HCT116 (cell line): ENCODE measurements at regions not wholly inside any gene's neighbourhood (a gene's known extent, or its start where the extent isn't known, plus 50 kb on each side); places are given as distances from the start of the nearest gene placed in this dataset.

ENCODE experiments used
- ATAC-seq: fragments of 200-7000 bp; cut with Tn5 transposase; 2 replicates; pipeline ENCODE4 v1.9.1; 2020; ENCODE audit warnings: mild to moderate bottlenecking, moderate library complexity
- BruUV-seq: library from RNA; stranded (reverse); fragments of 400-500 nt; replicated peaks from 2 replicates; lab custom pipeline; 2021; lab: Mats Ljungman, UMichigan
- CTCF ChIA-PET: fragments of 300-600 bp; sonication (Branson Sonifier 250); formaldehyde crosslinking; loops from one replicate; lab custom pipeline; 2021; ENCODE audit warnings: antibody characterized with exemption; lab: Charles Lee
- POLR2A ChIA-PET: fragments of 300-600, 350-600 bp; sonication (Branson Sonifier 250); formaldehyde crosslinking; loops from one replicate; lab custom pipeline; 2021; ENCODE audit warnings: antibody characterized with exemption; lab: Charles Lee
- RAD21 ChIA-PET, 2 experiments: fragments of 300-600 bp; sonication (Branson Sonifier 250); formaldehyde crosslinking; loops; one replicate each; lab custom pipeline; 2023; ENCODE audit warnings: low total read pairs in 2 of 2; ENCODE audit not compliant: uncharacterized antibody in 2 of 2, unreplicated experiment in 2 of 2, low non-redundant PET in 1 of 2; lab: Charles Lee
- DNase-seq: peaks from one replicate; pipeline ENCODE4 v3.0.0-alpha.2; 2010; ENCODE audit warnings: low read depth, low spot score
- H2AFZ ChIP-seq: fragments of 200-600 bp; shearing (Covaris generic), sonication (generic); 2 replicates; pipeline ENCODE4 v1.6.1; 2017; ENCODE audit warnings: low read depth, mixed run types, mixed read lengths, antibody characterized with exemption, low read length; ENCODE audit not compliant: poor library complexity, severe bottlenecking
- H3K27ac ChIP-seq: 2 replicates; pipeline ENCODE4 v1.5.1; 2012; ENCODE audit warnings: low read depth, low read length
- H3K27me3 ChIP-seq: fragments of 200-600 bp; sonication (generic); 2 replicates; pipeline ENCODE4 v1.6.1; 2016; ENCODE audit warnings: mixed run types, low read length, mixed read lengths; ENCODE audit not compliant: insufficient read depth
- H3K36me3 ChIP-seq, 2 experiments: fragments of 200-500 bp in 1 of 2; fragments of 200-600 bp in 1 of 2; sonication (Bioruptor generic) in 1 of 2; sonication (generic) in 1 of 2; 2 replicates each; pipeline versions ENCODE4 v1.5.1 to v1.6.1; 2014 to 2016; ENCODE audit warnings: low read length in 2 of 2, inconsistent platforms in 1 of 2, mixed read lengths in 1 of 2, mixed run types in 1 of 2; ENCODE audit not compliant: insufficient read depth in 2 of 2, control insufficient read depth in 1 of 2
- H3K4me1 ChIP-seq, 2 experiments: fragments of 200-600 bp in 1 of 2; sonication (generic) in 1 of 2; 2 replicates each; pipeline versions ENCODE4 v1.5.1 to v1.6.1; 2012 to 2017; ENCODE audit warnings: low read length in 2 of 2, inconsistent platforms in 1 of 2, mild to moderate bottlenecking in 1 of 2, mixed read lengths in 1 of 2, mixed run types in 1 of 2, moderate library complexity in 1 of 2; ENCODE audit not compliant: insufficient read depth in 2 of 2, control insufficient read depth in 1 of 2
- H3K4me2 ChIP-seq: fragments of 200-600 bp; sonication (generic); 2 replicates; pipeline ENCODE4 v1.6.1; 2017; ENCODE audit warnings: mixed run types, low read length, mixed read lengths
- H3K4me3 ChIP-seq, 2 experiments: fragments of 200-600 bp in 1 of 2; sonication (generic) in 1 of 2; replicated peaks in 1 of 2; 2 replicates each; pipeline ENCODE4 v1.5.1; 2011 to 2016; ENCODE audit warnings: low read length in 2 of 2, control low read depth in 1 of 2, low read depth in 1 of 2, mild to moderate bottlenecking in 1 of 2, mixed read lengths in 1 of 2, mixed run types in 1 of 2
- H3K79me2 ChIP-seq: fragments of 200-600 bp; sonication (generic); 2 replicates; pipeline ENCODE4 v1.6.1; 2017; ENCODE audit warnings: mild to moderate bottlenecking, mixed run types, low read length, moderate library complexity, mixed read lengths; ENCODE audit not compliant: insufficient read depth
- H3K9ac ChIP-seq: fragments of 200-600 bp; sonication (generic); 2 replicates; pipeline ENCODE4 v1.6.1; 2016; ENCODE audit warnings: low read length, mixed read lengths
- H3K9me2 ChIP-seq: fragments of 200-600 bp; sonication (generic), shearing (Covaris generic); 2 replicates; pipeline ENCODE4 v1.6.1; 2017; ENCODE audit warnings: mixed run types, mild to moderate bottlenecking, moderate library complexity; ENCODE audit not compliant: insufficient read depth
- H3K9me3 ChIP-seq, 2 experiments: fragments of 200-500 bp in 1 of 2; fragments of 200-600 bp in 1 of 2; sonication (Bioruptor generic) in 1 of 2; sonication (generic) in 1 of 2; 2 replicates each; pipeline ENCODE4 v1.6.1; 2014 to 2017; ENCODE audit warnings: low read length in 2 of 2, mixed read lengths in 2 of 2, inconsistent platforms in 1 of 2, low read depth in 1 of 2, mild to moderate bottlenecking in 1 of 2, mixed run types in 1 of 2, moderate library complexity in 1 of 2; ENCODE audit not compliant: control insufficient read depth in 1 of 2, insufficient read depth in 1 of 2
- H4K20me1 ChIP-seq: fragments of 200-600 bp; sonication (generic), shearing (Covaris generic); 2 replicates; pipeline ENCODE4 v1.6.1; 2017; ENCODE audit warnings: mixed run types, mild to moderate bottlenecking, moderate library complexity; ENCODE audit not compliant: insufficient read depth
- CEBPB ChIP-seq: IDR thresholded peaks from 2 replicates; pipeline ENCODE4 v1.6.1; 2012; ENCODE audit warnings: low read depth
- EZH2phosphoT487 ChIP-seq: fragments of 200-600 bp; IDR thresholded peaks from 2 replicates; pipeline ENCODE4 v1.6.1; 2018; ENCODE audit warnings: antibody characterized with exemption, borderline replicate concordance
- FOSL1 ChIP-seq: IDR thresholded peaks from 2 replicates; pipeline ENCODE4 v1.6.1; 2012; ENCODE audit warnings: low read depth
- POLR2A ChIP-seq: IDR thresholded peaks from 2 replicates; pipeline ENCODE4 v1.7.0; 2011; ENCODE audit warnings: borderline replicate concordance; ENCODE audit not compliant: insufficient read depth, insufficient read length; ENCODE audit errors: extremely low read depth
- POLR2AphosphoS5 ChIP-seq: IDR thresholded peaks from 2 replicates; pipeline ENCODE4 v1.6.1; 2011; ENCODE audit warnings: mild to moderate bottlenecking, low read depth, low read length, moderate library complexity
- RAD21 ChIP-seq: IDR thresholded peaks from 2 replicates; pipeline ENCODE4 v1.6.1; 2012; ENCODE audit warnings: low read depth, mild to moderate bottlenecking
- SIN3A ChIP-seq: IDR thresholded peaks from 2 replicates; pipeline ENCODE4 v1.6.1; 2012; ENCODE audit warnings: low read depth
- SP1 ChIP-seq: IDR thresholded peaks from 2 replicates; pipeline ENCODE4 v1.6.1; 2012; ENCODE audit warnings: low read depth
- SRF ChIP-seq: IDR thresholded peaks from 2 replicates; pipeline ENCODE4 v1.6.1; 2012; ENCODE audit warnings: low read depth
- YY1 ChIP-seq: IDR thresholded peaks from 2 replicates; pipeline ENCODE4 v1.6.1; 2011; ENCODE audit warnings: low read length, low read depth, moderate library complexity, mild to moderate bottlenecking; ENCODE audit not compliant: insufficient replicate concordance; ENCODE audit errors: extremely low read depth
- ZFX ChIP-seq: fragments of 450-650 bp; IDR thresholded peaks from 2 replicates; pipeline ENCODE4 v1.6.1; 2017
- ZNF274 ChIP-seq: fragments of 200-500 bp; sonication (Bioruptor generic); IDR thresholded peaks from 2 replicates; pipeline ENCODE4 v1.6.1; 2014; ENCODE audit warnings: mild to moderate bottlenecking, low read depth, low read length, inconsistent platforms
- intact Hi-C: fragments of 100-400 bp; cut with micrococcal nuclease; formaldehyde crosslinking; loops from 2 replicates; pipeline ENCODE4 v1.10.0; 2022
- TF ChIP-seq, protein P1 (sequence below): IDR thresholded peaks from 2 replicates; pipeline ENCODE4 v1.6.1; 2011; ENCODE audit warnings: mild to moderate bottlenecking, low read length, moderate library complexity; ENCODE audit not compliant: insufficient replicate concordance; ENCODE audit errors: extremely low read depth
- TF ChIP-seq, protein P2 (sequence below): IDR thresholded peaks from 2 replicates; pipeline ENCODE4 v1.6.1; 2012; ENCODE audit warnings: low read depth
- TF ChIP-seq, protein P3 (sequence below): IDR thresholded peaks from 2 replicates; pipeline ENCODE4 v1.6.1; 2012
- TF ChIP-seq, protein P4 (sequence below): IDR thresholded peaks from 2 replicates; pipeline ENCODE4 v1.6.1; 2012

DNA sequence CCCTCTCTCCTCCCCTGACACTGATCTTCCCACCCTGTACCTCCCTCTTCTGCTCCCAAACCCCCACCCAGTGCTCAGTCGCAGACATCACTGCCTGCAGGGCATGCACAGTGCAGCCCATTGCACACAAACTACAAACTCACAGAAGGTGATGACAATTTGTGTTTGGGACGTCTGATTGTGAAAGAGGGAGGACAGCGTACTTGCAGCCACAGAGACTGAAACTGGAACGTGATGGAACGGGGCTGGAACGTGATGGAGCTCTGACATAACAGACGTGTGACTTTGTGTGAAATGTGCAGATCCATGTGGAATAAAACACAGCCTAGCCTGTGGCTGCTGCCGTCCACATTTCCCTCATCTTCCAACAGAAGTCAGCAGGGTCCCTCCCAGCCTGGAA, 57.3 kb upstream of the CEACAM8 start:
- Histone ChIP-seq H3K4me3 (no peak overlapping the region), H3K4me1 (no peaks in the 10 kb centered on the region), H2AFZ (no peak overlapping the region), H3K36me3 (no peaks in the 10 kb centered on the region), H3K4me2 (no peak overlapping the region), H3K9me3 (no peaks in the 10 kb centered on the region), H3K9me2 (no peaks in the 10 kb centered on the region), H3K79me2 (no peaks in the 10 kb centered on the region), H4K20me1 (no peaks in the 10 kb centered on the region), H3K9ac (no peak overlapping the region), H3K27ac (no peak overlapping the region), H3K27me3 (no peaks in the 10 kb centered on the region; the same call in 1 of the 2 replicates)
- CTCF ChIA-PET: no interaction called here
- RAD21 ChIA-PET: no interaction called here
- DNase-seq (no peak), ATAC-seq (no peak)
- intact Hi-C loops: no loop called here
- POLR2A ChIA-PET: no interaction called here
- no peak for TF ChIP-seq POLR2AphosphoS5
- no peak for TF ChIP-seq ZNF274
- TF ChIP-seq, protein P1, sequence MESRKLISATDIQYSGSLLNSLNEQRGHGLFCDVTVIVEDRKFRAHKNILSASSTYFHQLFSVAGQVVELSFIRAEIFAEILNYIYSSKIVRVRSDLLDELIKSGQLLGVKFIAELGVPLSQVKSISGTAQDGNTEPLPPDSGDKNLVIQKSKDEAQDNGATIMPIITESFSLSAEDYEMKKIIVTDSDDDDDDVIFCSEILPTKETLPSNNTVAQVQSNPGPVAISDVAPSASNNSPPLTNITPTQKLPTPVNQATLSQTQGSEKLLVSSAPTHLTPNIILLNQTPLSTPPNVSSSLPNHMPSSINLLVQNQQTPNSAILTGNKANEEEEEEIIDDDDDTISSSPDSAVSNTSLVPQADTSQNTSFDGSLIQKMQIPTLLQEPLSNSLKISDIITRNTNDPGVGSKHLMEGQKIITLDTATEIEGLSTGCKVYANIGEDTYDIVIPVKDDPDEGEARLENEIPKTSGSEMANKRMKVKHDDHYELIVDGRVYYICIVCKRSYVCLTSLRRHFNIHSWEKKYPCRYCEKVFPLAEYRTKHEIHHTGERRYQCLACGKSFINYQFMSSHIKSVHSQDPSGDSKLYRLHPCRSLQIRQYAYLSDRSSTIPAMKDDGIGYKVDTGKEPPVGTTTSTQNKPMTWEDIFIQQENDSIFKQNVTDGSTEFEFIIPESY: no peak
- TF ChIP-seq ZFX: no peak
- TF ChIP-seq, protein P2, sequence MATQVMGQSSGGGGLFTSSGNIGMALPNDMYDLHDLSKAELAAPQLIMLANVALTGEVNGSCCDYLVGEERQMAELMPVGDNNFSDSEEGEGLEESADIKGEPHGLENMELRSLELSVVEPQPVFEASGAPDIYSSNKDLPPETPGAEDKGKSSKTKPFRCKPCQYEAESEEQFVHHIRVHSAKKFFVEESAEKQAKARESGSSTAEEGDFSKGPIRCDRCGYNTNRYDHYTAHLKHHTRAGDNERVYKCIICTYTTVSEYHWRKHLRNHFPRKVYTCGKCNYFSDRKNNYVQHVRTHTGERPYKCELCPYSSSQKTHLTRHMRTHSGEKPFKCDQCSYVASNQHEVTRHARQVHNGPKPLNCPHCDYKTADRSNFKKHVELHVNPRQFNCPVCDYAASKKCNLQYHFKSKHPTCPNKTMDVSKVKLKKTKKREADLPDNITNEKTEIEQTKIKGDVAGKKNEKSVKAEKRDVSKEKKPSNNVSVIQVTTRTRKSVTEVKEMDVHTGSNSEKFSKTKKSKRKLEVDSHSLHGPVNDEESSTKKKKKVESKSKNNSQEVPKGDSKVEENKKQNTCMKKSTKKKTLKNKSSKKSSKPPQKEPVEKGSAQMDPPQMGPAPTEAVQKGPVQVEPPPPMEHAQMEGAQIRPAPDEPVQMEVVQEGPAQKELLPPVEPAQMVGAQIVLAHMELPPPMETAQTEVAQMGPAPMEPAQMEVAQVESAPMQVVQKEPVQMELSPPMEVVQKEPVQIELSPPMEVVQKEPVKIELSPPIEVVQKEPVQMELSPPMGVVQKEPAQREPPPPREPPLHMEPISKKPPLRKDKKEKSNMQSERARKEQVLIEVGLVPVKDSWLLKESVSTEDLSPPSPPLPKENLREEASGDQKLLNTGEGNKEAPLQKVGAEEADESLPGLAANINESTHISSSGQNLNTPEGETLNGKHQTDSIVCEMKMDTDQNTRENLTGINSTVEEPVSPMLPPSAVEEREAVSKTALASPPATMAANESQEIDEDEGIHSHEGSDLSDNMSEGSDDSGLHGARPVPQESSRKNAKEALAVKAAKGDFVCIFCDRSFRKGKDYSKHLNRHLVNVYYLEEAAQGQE: no peak
- TF ChIP-seq EZH2phosphoT487: no peak
- no peak for TF ChIP-seq SRF
- no peak for TF ChIP-seq YY1
- TF ChIP-seq, protein P3, sequence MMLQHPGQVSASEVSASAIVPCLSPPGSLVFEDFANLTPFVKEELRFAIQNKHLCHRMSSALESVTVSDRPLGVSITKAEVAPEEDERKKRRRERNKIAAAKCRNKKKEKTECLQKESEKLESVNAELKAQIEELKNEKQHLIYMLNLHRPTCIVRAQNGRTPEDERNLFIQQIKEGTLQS: no peak
- TF ChIP-seq FOSL1: no peak
- TF ChIP-seq, protein P4, sequence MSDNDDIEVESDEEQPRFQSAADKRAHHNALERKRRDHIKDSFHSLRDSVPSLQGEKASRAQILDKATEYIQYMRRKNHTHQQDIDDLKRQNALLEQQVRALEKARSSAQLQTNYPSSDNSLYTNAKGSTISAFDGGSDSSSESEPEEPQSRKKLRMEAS: no peak
- TF ChIP-seq CEBPB: no peak
- TF ChIP-seq SP1: no peak
- TF ChIP-seq POLR2A: no peak
- TF ChIP-seq RAD21: no peak
- no peak for TF ChIP-seq SIN3A
- BruUV-seq: no TSS peak
